OCI-LY7 (cell line): ENCODE measurements at regions not wholly inside any gene's neighbourhood (a gene's known extent, or its start where the extent isn't known, plus 50 kb on each side); places are given as distances from the start of the nearest gene placed in this dataset.

Experiments
- CTCF ChIP-seq: fragments of 200-600 bp; sonication (generic); conservative IDR thresholded peaks from 2 replicates; pipeline ENCODE4 v1.5.1; 2014; ENCODE audit warnings: mild to moderate bottlenecking, antibody characterized with exemption, low read length, moderate library complexity, mixed read lengths
- EZH2phosphoT487 ChIP-seq: fragments of 200-600 bp; sonication (generic); IDR thresholded peaks from 2 replicates; pipeline ENCODE4 v1.6.1; 2018; ENCODE audit warnings: low read depth, borderline replicate concordance, mild to moderate bottlenecking, mixed run types, antibody characterized with exemption, low read length, moderate library complexity, mixed read lengths

GRCh38 chr3:118554148-118554838 is 480.4 kb downstream of the IGSF11 start:
- TF ChIP-seq CTCF (no peak), EZH2phosphoT487 (no peak)
